Esophagus (tissue), 2 donors: ENCODE measurements at regions not wholly inside any gene's neighbourhood (a gene's known extent, or its start where the extent isn't known, plus 50 kb on each side); places are given as distances from the start of the nearest gene placed in this dataset.

Source experiments
- H3K27ac ChIP-seq, 2 donors: one replicate each; pipeline ENCODE4 v1.5.1; 2013; ENCODE audit warnings: low read depth in 2 of 2, mild to moderate bottlenecking in 2 of 2, inconsistent platforms in 1 of 2, low read length in 1 of 2, moderate library complexity in 1 of 2
- H3K27me3 ChIP-seq, 2 donors: one replicate each; pipeline ENCODE4 v1.6.1; 2013; ENCODE audit warnings: low read length in 2 of 2, control low read depth in 1 of 2, mild to moderate bottlenecking in 1 of 2; ENCODE audit not compliant: insufficient read depth in 2 of 2, control insufficient read depth in 1 of 2
- H3K36me3 ChIP-seq, 2 donors: one replicate each; pipeline ENCODE4 v1.6.1; 2013; ENCODE audit warnings: low read length in 1 of 2; ENCODE audit not compliant: control insufficient read depth in 2 of 2, insufficient read depth in 2 of 2
- H3K4me1 ChIP-seq, 2 donors: one replicate each; pipeline ENCODE4 v1.6.1; 2013; ENCODE audit warnings: low read length in 1 of 2; ENCODE audit not compliant: control insufficient read depth in 2 of 2, insufficient read depth in 2 of 2
- H3K4me3 ChIP-seq, 2 donors: one replicate each; pipeline ENCODE4 v1.5.1; 2013; ENCODE audit warnings: low read length in 2 of 2, mild to moderate bottlenecking in 2 of 2, low read depth in 1 of 2, moderate library complexity in 1 of 2
- H3K9me3 ChIP-seq, 2 donors: one replicate each; pipeline ENCODE4 v1.6.1; 2013; ENCODE audit warnings: mild to moderate bottlenecking in 2 of 2, low read depth in 1 of 2, low read length in 1 of 2, moderate library complexity in 1 of 2; ENCODE audit not compliant: control insufficient read depth in 2 of 2, insufficient read depth in 1 of 2
- WGBS, 2 donors: extraction: QIAGEN DNeasy Blood & Tissue Kit; methylation state at CpG; one replicate each; pipeline ENCODE4 v1.1.7; 2013; 5-methylcytosine and 5-hydroxymethylcytosine counted together
- donor health status: healthy with polysubstance abuse.
- donor health status: Bipolar disorder and iron deficiency.

GRCh38 chr18:1930291-1931270, 640.7 kb downstream of the METTL4 start:
- no peak overlapping the region for H3K27ac ChIP-seq
- no peaks in the 10 kb centered on the region for H3K27me3 ChIP-seq
- H3K4me1 ChIP-seq = no peaks in the 10 kb centered on the region
- peaks cover 0 to 6% of the 10 kb centered on the region in 2 donors for H3K9me3 ChIP-seq
- H3K4me3 ChIP-seq = no peak overlapping the region
- 74 to 75% methylated on average over 5 of the region's 5 CpGs for WGBS, 2 donors
- no peaks in the 10 kb centered on the region for H3K36me3 ChIP-seq

- Histone ChIP-seq H3K9me3 (peaks cover 7 to 8% of the 10 kb centered on the region in 2 donors), H3K36me3 (no peaks in the 10 kb centered on the region), H3K27me3 (no peaks in the 10 kb centered on the region), H3K4me1 (no peaks in the 10 kb centered on the region), H3K27ac (no peak overlapping the region), H3K4me3 (no peak overlapping the region)
- 75 to 80% methylated on average over 5 of the region's 5 CpGs for WGBS, 2 donors
These were observed 618.8 kb downstream of the METTL4 start for GRCh38 chr18:1952486-1952885.

- 91% methylated on average over 20 of the region's 20 CpGs for WGBS, 2 donors
- Histone ChIP-seq H3K27ac (no peak overlapping the region), H3K27me3 (no peaks in the 10 kb centered on the region), H3K9me3 (peaks cover 7 to 8% of the 10 kb centered on the region in 2 donors), H3K36me3 (no peaks in the 10 kb centered on the region), H3K4me1 (no peaks in the 10 kb centered on the region), H3K4me3 (no peak overlapping the region)
These were observed 616.6 kb downstream of the METTL4 start for GRCh38 chr18:1954583-1955312.

- Histone ChIP-seq H3K9me3 (peaks cover 7 to 8% of the 10 kb centered on the region in 2 donors), H3K4me1 (no peaks in the 10 kb centered on the region), H3K36me3 (no peaks in the 10 kb centered on the region), H3K4me3 (no peak overlapping the region), H3K27me3 (no peaks in the 10 kb centered on the region), H3K27ac (no peak overlapping the region)
- 28 to 35% methylated on average over 1 of the region's 1 CpG for WGBS, 2 donors
These were observed 612.5 kb downstream of the METTL4 start for GRCh38 chr18:1958798-1959197.

GRCh38 chr18:1965016-1965415, 606.3 kb downstream of the METTL4 start:
- Histone ChIP-seq H3K27me3 (no peaks in the 10 kb centered on the region), H3K4me1 (no peaks in the 10 kb centered on the region), H3K27ac (no peak overlapping the region), H3K4me3 (no peak overlapping the region), H3K9me3 (no peaks in the 10 kb centered on the region), H3K36me3 (no peaks in the 10 kb centered on the region)
- 61 to 63% methylated on average over 2 of the region's 2 CpGs for WGBS, 2 donors

GRCh38 chr18:1965541-1965940, 605.8 kb downstream of the METTL4 start:
- H3K36me3 ChIP-seq = no peaks in the 10 kb centered on the region
- H3K9me3 ChIP-seq = no peaks in the 10 kb centered on the region
- no peaks in the 10 kb centered on the region for H3K27me3 ChIP-seq
- WGBS, 2 donors = 58 to 71% methylated on average over 2 of the region's 2 CpGs
- H3K4me1 ChIP-seq = no peaks in the 10 kb centered on the region
- no peak overlapping the region for H3K4me3 ChIP-seq
- no peak overlapping the region for H3K27ac ChIP-seq

GRCh38 chr18:1968801-1969498, 602.4 kb downstream of the METTL4 start:
- no peak overlapping the region for H3K27ac ChIP-seq
- H3K9me3 ChIP-seq = no peaks in the 10 kb centered on the region
- no peaks in the 10 kb centered on the region for H3K36me3 ChIP-seq
- 82 to 85% methylated on average over 4 of the region's 4 CpGs for WGBS, 2 donors
- H3K4me3 ChIP-seq = no peak overlapping the region
- no peaks in the 10 kb centered on the region for H3K27me3 ChIP-seq
- no peaks in the 10 kb centered on the region for H3K4me1 ChIP-seq

- H3K36me3 ChIP-seq = no peaks in the 10 kb centered on the region
- 51 to 59% methylated on average over 6 of the region's 6 CpGs for WGBS, 2 donors
- no peaks in the 10 kb centered on the region for H3K4me1 ChIP-seq
- H3K4me3 ChIP-seq = no peak overlapping the region
- H3K27me3 ChIP-seq = no peaks in the 10 kb centered on the region
- no peak overlapping the region for H3K27ac ChIP-seq
- H3K9me3 ChIP-seq = no peaks in the 10 kb centered on the region
These were observed 594.8 kb downstream of the METTL4 start for GRCh38 chr18:1976484-1976883.

- Histone ChIP-seq H3K36me3 (no peaks in the 10 kb centered on the region), H3K27ac (no peak overlapping the region), H3K4me3 (no peak overlapping the region), H3K27me3 (no peaks in the 10 kb centered on the region), H3K9me3 (no peaks in the 10 kb centered on the region), H3K4me1 (no peaks in the 10 kb centered on the region)
- 65 to 80% methylated on average over 2 of the region's 2 CpGs for WGBS, 2 donors
These were observed 589.2 kb downstream of the METTL4 start for GRCh38 chr18:1982056-1982455.
